GM12874 (cell line): ENCODE measurements at regions not wholly inside any gene's neighbourhood (a gene's known extent, or its start where the extent isn't known, plus 50 kb on each side); places are given as distances from the start of the nearest gene placed in this dataset.

Source experiments
- TF ChIP-seq, protein P1 (sequence below): IDR thresholded peaks from 2 replicates; pipeline ENCODE4 v1.5.1; 2011; ENCODE audit warnings: low read depth, mild to moderate bottlenecking, control low read depth, low read length, moderate library complexity; ENCODE audit not compliant: insufficient read depth

DNA sequence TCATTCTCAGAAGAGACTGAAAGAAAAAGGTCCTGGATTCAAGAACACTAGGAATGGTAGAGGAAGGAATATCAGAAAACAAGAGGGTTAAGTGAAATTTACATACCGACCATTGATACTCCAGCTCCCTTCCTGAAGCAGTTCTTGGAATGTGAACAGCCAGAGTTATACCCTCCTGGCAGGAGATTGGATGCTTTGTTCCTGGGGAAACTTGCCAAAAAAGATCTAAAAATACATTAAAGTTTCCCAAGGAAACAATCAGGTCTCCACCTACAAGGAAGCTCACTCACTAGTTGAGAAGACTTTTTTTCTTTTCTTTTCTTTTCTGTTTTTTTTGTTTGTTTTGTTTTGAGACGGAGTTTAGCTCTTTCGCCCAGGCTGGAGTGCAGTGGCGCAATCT lies 91.1 kb downstream of the HLX start:
- TF ChIP-seq, protein P1, sequence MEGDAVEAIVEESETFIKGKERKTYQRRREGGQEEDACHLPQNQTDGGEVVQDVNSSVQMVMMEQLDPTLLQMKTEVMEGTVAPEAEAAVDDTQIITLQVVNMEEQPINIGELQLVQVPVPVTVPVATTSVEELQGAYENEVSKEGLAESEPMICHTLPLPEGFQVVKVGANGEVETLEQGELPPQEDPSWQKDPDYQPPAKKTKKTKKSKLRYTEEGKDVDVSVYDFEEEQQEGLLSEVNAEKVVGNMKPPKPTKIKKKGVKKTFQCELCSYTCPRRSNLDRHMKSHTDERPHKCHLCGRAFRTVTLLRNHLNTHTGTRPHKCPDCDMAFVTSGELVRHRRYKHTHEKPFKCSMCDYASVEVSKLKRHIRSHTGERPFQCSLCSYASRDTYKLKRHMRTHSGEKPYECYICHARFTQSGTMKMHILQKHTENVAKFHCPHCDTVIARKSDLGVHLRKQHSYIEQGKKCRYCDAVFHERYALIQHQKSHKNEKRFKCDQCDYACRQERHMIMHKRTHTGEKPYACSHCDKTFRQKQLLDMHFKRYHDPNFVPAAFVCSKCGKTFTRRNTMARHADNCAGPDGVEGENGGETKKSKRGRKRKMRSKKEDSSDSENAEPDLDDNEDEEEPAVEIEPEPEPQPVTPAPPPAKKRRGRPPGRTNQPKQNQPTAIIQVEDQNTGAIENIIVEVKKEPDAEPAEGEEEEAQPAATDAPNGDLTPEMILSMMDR = no peak

DNA sequence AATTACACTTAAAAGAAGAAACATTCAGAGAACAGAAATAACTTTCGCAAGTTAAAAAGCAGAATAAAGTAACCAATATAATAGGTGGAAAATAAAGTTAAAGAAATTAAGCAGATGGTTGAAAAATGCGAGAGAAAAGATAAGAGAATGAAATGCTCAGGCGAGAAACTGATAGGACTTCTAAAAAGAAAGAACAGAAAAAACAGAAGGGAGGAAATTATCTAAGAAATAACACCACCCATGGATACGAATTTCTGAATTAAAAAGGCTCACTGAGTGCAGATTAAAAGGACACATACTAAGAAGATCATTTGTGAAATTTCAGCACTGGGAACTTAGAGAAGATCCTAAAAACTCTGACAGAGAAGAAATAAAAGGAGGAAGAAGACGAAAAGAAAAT lies 92.0 kb downstream of the HLX start:
- TF ChIP-seq, protein P1 = no peak

DNA sequence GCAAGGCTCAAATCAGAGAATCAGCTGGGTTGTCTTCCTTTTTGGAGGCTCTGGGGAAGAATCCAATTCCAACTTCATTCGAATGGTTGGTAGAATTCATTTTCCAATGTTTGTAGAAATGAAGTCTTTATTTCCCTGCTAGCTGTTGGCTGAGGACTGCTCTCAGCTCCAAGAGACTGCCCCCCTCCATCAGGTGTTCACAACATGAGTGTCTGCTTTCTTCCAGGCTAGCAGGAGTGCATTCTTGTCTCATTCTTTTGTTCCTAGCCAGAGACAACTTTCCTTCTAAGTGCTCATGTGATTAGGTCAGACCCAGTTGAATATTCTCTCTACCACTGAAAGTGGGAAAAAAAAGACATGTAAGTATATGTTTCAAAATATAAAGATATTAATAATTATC lies 95.2 kb downstream of the HLX start:
- TF ChIP-seq, protein P1 = no peak

DNA sequence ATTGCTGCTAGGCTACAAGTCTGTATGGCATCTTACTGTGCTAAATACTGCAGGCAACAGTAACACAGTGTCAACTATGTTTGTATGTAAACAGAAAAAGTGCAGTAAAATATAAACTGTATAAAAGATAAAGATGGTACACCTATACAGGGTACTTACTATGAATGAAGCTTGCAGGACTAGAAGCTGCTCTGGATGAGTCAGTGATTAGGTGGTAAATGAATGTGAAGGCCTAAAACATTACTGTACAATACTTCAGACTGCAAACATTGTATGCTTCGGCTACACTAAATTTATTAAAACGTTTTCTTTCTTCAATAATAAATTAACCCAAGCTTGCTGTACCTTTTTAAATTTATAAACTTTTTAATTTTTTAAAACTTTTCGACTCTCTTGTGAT lies 97.1 kb downstream of the HLX start:
- TF ChIP-seq, protein P1 = no peak

DNA sequence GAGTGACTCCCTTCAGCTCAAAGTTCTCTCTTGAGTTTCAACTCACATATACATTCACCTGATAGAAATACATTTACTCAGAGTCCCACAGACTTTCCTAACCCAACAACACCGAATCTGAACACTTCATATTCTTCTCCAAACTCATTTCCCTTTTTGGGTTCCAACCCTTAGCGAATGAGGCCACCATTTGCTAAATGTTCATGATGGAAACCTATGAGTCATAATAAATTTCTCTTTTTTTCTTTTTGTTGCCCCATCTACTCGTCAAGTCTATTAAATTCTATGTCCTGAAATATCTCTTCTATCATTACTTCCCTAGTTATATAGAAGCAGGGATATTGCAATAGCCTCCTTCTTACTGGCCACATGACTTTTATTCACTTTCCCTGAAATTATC lies 100.1 kb downstream of the HLX start:
- TF ChIP-seq, protein P1 = no peak

DNA sequence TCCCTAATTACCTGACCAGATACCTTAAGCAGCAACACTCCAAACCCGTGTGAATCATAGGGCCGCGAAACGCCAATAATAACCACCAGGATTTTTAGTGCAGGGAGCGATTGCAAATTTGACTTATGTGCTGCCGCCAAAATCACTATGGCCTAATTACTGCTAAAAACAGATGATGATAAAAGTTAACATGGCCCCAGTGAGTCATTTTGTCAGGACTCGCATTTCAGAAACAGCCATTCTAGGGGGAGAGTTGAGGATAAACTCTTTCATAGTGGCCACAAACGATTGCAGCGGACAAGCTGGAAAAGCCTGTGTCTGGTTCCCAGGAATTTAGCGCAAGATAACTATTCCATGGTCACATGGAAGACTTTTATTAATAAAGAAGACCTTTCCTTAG lies 103.4 kb downstream of the HLX start:
- TF ChIP-seq, protein P1 = no peak

DNA sequence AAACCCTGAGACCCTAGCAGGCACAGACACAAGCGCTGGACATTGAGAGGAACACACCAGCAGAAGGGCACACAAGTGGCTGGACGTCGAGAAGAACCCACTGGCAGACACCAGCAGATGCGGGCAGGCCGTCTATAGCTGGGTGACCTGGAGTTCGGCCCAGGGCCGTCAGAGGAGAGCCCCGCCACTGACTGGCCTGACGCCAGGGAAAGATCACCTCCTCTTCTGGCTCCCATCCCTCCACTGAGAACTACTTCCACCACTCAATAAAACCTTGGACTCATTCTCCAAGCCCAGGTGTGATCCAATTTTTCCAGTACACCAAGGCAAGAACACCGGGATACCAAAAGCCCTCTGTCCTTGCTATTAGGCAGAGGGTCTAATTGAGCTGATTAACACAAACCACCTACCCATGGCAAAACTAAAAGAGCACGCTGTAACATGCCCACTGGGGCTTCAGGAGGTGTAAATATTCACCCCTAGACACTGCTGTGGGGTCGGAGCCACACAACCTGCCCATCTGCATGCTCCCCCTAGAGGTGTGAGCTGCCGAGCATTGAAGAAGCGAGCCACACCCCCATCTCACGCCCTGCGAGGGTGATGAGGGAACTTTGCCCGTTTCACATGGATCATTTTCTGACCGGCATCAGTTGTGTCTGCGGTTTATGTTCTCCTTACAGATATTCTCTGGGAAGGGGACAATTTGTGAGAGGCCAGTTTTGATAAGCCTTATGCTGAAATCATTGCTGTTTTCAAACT lies 104.8 kb downstream of the HLX start:
- TF ChIP-seq, protein P1 = no peak; the same call in 1 of the 2 replicates
